ENCODE measurements at regions not wholly inside any gene's neighbourhood (a gene's known extent, or its start where the extent isn't known, plus 50 kb on each side); places are given as distances from the start of the nearest gene placed in this dataset.

- no peak overlapping the region for H3K27ac ChIP-seq
- H3K4me3 ChIP-seq: no peak overlapping the region
- H3K4me1 ChIP-seq: no peaks in the 10 kb centered on the region
- no peak for DNase-seq (ENCODE audit: low spot score in 2 of 2)
- H3K36me3 ChIP-seq: no peaks in the 10 kb centered on the region
- H3K27me3 ChIP-seq: no peaks in the 10 kb centered on the region
- no peaks in the 10 kb centered on the region for H3K9me3 ChIP-seq
- TF ChIP-seq CTCF (IDR thresholded peaks at IDR 0.05): no peak
- intact Hi-C loops (cut with DNase I): no loop called here
Observed at GRCh38 chr6:170225852-170226417, 64.9 kb downstream of the DLL1 start.

DNA sequence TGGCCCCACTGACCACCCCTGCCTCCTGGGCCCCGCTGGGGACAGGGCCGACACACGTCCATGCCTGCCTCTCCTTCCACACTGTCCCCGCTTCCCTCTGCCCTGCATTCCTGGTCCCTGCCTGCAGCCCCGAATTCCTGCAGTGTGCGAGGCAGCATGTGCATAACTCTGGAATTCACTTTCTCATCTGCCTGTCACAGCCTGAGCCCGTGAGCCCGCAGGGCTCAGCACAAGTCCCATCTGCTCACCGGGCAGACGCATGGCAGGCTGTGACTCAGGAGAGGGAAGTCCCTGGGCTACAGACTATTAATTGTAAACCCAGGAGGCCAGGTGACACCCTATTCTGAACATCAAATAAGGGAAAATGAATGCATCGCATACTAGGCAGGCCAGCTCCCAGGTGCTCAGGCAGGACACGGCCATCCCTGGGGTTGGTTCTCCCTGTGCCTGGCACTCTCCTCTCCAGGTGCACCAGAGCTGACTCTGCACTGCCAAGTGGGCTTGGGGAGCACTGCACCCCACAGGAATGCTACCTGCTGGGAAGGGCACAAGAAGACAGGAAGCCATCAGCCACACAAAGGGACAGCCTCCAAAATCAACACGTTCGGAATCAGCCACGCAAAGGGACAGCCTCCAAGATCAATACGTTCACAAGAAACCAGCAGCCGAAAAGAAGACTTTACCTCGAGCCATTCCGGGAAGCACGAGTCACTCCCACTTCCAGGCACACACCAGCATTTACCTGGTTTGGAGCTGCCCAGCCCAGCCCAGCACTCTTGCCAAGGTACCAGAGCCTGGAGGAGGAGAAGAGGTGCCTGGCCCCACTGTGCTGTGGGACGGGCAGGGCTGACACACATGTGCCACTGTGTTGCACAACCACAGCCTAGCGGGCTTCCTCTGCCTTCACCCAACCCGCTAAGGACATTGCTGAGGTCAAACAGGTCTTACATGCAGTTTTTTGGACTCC, 65.9 kb downstream of the DLL1 start:
- H3K4me3 ChIP-seq: no peak overlapping the region
- no peak for DNase-seq (ENCODE audit: low spot score in 2 of 2)

GRCh38 chr6:170223718-170224693, 66.9 kb downstream of the DLL1 start:
- DNase-seq (ENCODE audit: low spot score in 2 of 2): no peak
- intact Hi-C loops (cut with DNase I): no loop called here
- Histone ChIP-seq H3K4me1 (no peaks in the 10 kb centered on the region), H3K27me3 (no peaks in the 10 kb centered on the region), H3K4me3 (no peak overlapping the region), H3K9me3 (no peaks in the 10 kb centered on the region), H3K36me3 (no peaks in the 10 kb centered on the region), H3K27ac (no peak overlapping the region)
- no peak for TF ChIP-seq CTCF (IDR thresholded peaks at IDR 0.05)

More for the DNA sequence above, 65.9 kb downstream of the DLL1 start:
- Histone ChIP-seq H3K4me1 (no peaks in the 10 kb centered on the region), H3K36me3 (no peaks in the 10 kb centered on the region), H3K9me3 (no peaks in the 10 kb centered on the region), H3K27ac (no peak overlapping the region), H3K27me3 (no peaks in the 10 kb centered on the region)
- TF ChIP-seq CTCF (IDR thresholded peaks at IDR 0.05): no peak
- intact Hi-C loops (cut with DNase I): no loop called here

DNA sequence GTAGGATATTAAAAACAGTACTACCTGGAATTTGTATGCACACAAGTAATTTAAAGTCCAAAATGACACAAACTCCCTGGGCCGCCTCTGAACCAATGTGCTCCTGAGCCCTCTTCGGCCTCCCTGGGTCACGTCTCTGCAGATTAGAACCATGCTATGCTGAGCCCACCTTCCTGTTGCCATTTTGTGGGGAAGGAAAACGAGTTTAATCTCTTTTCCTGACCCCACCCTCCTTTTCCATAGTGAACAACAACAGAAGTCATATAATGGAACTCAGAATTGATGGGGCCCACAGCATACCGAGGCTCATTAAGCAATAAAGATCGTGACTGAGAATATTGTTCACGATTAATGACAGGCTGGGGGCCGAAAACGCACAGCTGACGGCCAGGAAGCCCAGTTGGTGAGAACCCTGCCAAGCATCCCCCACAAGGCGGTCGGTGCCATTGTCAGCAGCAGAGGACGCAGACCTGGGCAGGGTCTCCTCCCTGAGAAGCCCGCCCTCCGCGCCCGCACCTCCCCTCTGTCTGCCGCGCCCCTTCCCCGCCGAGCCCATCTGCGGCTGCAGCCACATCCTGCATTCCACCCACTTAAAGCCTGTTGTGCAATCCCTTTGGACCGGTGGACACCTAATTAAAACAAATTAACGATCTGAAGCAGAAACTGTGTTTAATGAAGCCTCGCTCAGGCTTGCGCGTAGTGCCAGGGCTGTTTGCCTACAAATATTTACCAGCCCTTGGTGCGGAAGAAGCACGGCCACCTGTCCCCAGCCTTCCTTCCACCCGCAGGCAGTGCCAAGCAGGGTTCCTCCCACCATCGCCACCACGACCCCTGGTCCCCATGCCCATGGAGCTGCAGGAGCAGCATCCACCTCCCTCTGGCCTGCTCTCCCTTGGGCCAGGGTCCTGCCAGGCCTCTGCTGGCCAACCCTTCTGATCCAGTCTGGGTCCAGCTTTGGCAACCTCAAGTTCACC, 68.1 kb downstream of the DLL1 start:
- H3K27ac ChIP-seq: no peak overlapping the region
- no peaks in the 10 kb centered on the region for H3K9me3 ChIP-seq
- H3K27me3 ChIP-seq: no peaks in the 10 kb centered on the region
- intact Hi-C loops (cut with DNase I): no loop called here
- H3K4me1 ChIP-seq: no peaks in the 10 kb centered on the region
- H3K4me3 ChIP-seq: no peak overlapping the region
- H3K36me3 ChIP-seq: no peaks in the 10 kb centered on the region
- DNase-seq (ENCODE audit: low spot score in 2 of 2): peak in 1 of 2 donors; percentile 25
- no peak for TF ChIP-seq CTCF (IDR thresholded peaks at IDR 0.05)
